NCI-H128 (cell line): ENCODE measurements at regions not wholly inside any gene's neighbourhood (a gene's known extent, or its start where the extent isn't known, plus 50 kb on each side); places are given as distances from the start of the nearest gene placed in this dataset.

Source experiments
- DNase-seq: peaks from one replicate; lab custom pipeline; 2025; ENCODE audit not compliant: unreplicated experiment; lab: John Stamatoyannopoulos, UW

GRCh38 chr6:98280492-98280891, 553.9 kb upstream of the POU3F2 start:
- no peak for DNase-seq

- DNase-seq, result no peak
Observed at GRCh38 chr6:98286620-98287019, 547.8 kb upstream of the POU3F2 start.

- no peak for DNase-seq
Observed at GRCh38 chr6:98287876-98288275, 546.5 kb upstream of the POU3F2 start.

- DNase-seq, result no peak
Observed at GRCh38 chr6:98292810-98293209, 541.6 kb upstream of the POU3F2 start.

- no peak for DNase-seq
Observed at GRCh38 chr6:98295515-98296175, 538.7 kb upstream of the POU3F2 start.

- no peak for DNase-seq
Observed at GRCh38 chr6:98308564-98308963, 525.8 kb upstream of the POU3F2 start.

- no peak for DNase-seq
Observed at GRCh38 chr6:98310443-98310842, 523.9 kb upstream of the POU3F2 start.

GRCh38 chr6:98323605-98324004, 510.8 kb upstream of the POU3F2 start:
- no peak for DNase-seq

- DNase-seq, result no peak
Observed at GRCh38 chr6:98324446-98324845, 509.9 kb upstream of the POU3F2 start.

GRCh38 chr6:98325366-98325765, 509.0 kb upstream of the POU3F2 start:
- no peak for DNase-seq

GRCh38 chr6:98333273-98333672, 501.1 kb upstream of the POU3F2 start:
- no peak for DNase-seq

- peak; percentile 17 for DNase-seq
Observed at GRCh38 chr6:98335594-98335993, 498.8 kb upstream of the POU3F2 start.

GRCh38 chr6:98339506-98339905, 494.9 kb upstream of the POU3F2 start:
- no peak for DNase-seq

GRCh38 chr6:98343004-98343403, 491.4 kb upstream of the POU3F2 start:
- DNase-seq, result peak; percentile 3

GRCh38 chr6:98343797-98344196, 490.6 kb upstream of the POU3F2 start:
- DNase-seq, result no peak

- DNase-seq, result no peak
Observed at GRCh38 chr6:98352348-98352747, 482.0 kb upstream of the POU3F2 start.

GRCh38 chr6:98358173-98358572, 476.2 kb upstream of the POU3F2 start:
- DNase-seq, result no peak

GRCh38 chr6:98366371-98366770, 468.0 kb upstream of the POU3F2 start:
- DNase-seq, result no peak

GRCh38 chr6:98380589-98380988, 453.8 kb upstream of the POU3F2 start:
- DNase-seq, result no peak

GRCh38 chr6:98382246-98382645, 452.1 kb upstream of the POU3F2 start:
- no peak for DNase-seq

GRCh38 chr6:98384334-98384733, 450.0 kb upstream of the POU3F2 start:
- no peak for DNase-seq

- no peak for DNase-seq
Observed at GRCh38 chr6:98384801-98385200, 449.6 kb upstream of the POU3F2 start.

GRCh38 chr6:98395610-98396166, 438.7 kb upstream of the POU3F2 start:
- no peak for DNase-seq
